Astrocyte (in vitro differentiated cells and primary cell): ENCODE measurements at regions not wholly inside any gene's neighbourhood (a gene's known extent, or its start where the extent isn't known, plus 50 kb on each side); places are given as distances from the start of the nearest gene placed in this dataset.

Experiments
- DNase-seq: peaks from one replicate; pipeline ENCODE4 v3.0.0-alpha.2; 2010; ENCODE audit warnings: low read depth
- FAIRE-seq: peaks from 2 replicates; lab custom pipeline; 2011; peaks lifted over from hg19 to GRCh38; lab: Jason Lieb, UNC
- H2AFZ ChIP-seq: 2 replicates; pipeline ENCODE4 v1.6.0; 2012; ENCODE audit warnings: low read depth, low read length, inconsistent platforms
- H3K27ac ChIP-seq: 2 replicates; pipeline ENCODE4 v1.5.1; 2011; ENCODE audit warnings: low read depth, low read length, inconsistent platforms
- H3K27me3 ChIP-seq: 2 replicates; pipeline ENCODE4 v1.6.0; 2011; ENCODE audit warnings: low read length, inconsistent platforms; ENCODE audit not compliant: insufficient read depth
- H3K36me3 ChIP-seq: 2 replicates; pipeline ENCODE4 v1.5.1; 2011; ENCODE audit warnings: low read length, inconsistent platforms; ENCODE audit not compliant: insufficient read depth
- H3K4me1 ChIP-seq: 2 replicates; pipeline ENCODE4 v1.5.1; 2011; ENCODE audit warnings: low read length, inconsistent platforms; ENCODE audit not compliant: insufficient read depth
- H3K4me2 ChIP-seq: 2 replicates; pipeline ENCODE4 v1.6.0; 2012; ENCODE audit warnings: low read length, inconsistent platforms
- H3K4me3 ChIP-seq: 2 replicates; pipeline ENCODE4 v1.5.1; 2011; ENCODE audit warnings: low read depth, mild to moderate bottlenecking, low read length, inconsistent platforms; ENCODE audit not compliant: insufficient read depth
- H3K79me2 ChIP-seq: 2 replicates; pipeline ENCODE4 v1.6.0; 2012; ENCODE audit warnings: mild to moderate bottlenecking, low read length, inconsistent platforms; ENCODE audit not compliant: insufficient read depth
- H3K9ac ChIP-seq: 2 replicates; pipeline ENCODE4 v1.6.0; 2012; ENCODE audit warnings: mild to moderate bottlenecking, low read length, inconsistent platforms
- H3K9me3 ChIP-seq: 2 replicates; pipeline ENCODE4 v1.5.1; 2012; ENCODE audit warnings: low read depth, mild to moderate bottlenecking, low read length, inconsistent platforms; ENCODE audit not compliant: insufficient read depth
- H4K20me1 ChIP-seq: 2 replicates; pipeline ENCODE4 v1.6.0; 2012; ENCODE audit warnings: low read length, inconsistent platforms; ENCODE audit not compliant: insufficient read depth
- H3K27ac Mint-ChIP-seq: one replicate; pipeline ENCODE4 v1.8.0; 2021; ENCODE audit warnings: mild to moderate bottlenecking, mixed read lengths; ENCODE audit not compliant: unreplicated experiment
- H3K27me3 Mint-ChIP-seq: one replicate; pipeline ENCODE4 v1.8.0; 2021; ENCODE audit warnings: low read depth, mixed read lengths; ENCODE audit not compliant: unreplicated experiment
- H3K36me3 Mint-ChIP-seq: one replicate; pipeline ENCODE4 v1.8.0; 2021; ENCODE audit warnings: low read depth, mixed read lengths; ENCODE audit not compliant: unreplicated experiment
- H3K4me1 Mint-ChIP-seq: one replicate; pipeline ENCODE4 v1.8.0; 2021; ENCODE audit warnings: low read depth, mixed read lengths; ENCODE audit not compliant: unreplicated experiment
- H3K4me3 Mint-ChIP-seq: one replicate; pipeline ENCODE4 v1.8.0; 2021; ENCODE audit warnings: mild to moderate bottlenecking, moderate library complexity, mixed read lengths; ENCODE audit not compliant: unreplicated experiment
- H3K9me3 Mint-ChIP-seq: one replicate; pipeline ENCODE4 v1.8.0; 2021; ENCODE audit warnings: mild to moderate bottlenecking, mixed read lengths; ENCODE audit not compliant: unreplicated experiment
- CTCF ChIP-seq: IDR thresholded peaks from 2 replicates; pipeline ENCODE4 v1.5.1; 2011; ENCODE audit warnings: low read depth, mild to moderate bottlenecking, inconsistent platforms, low read length, moderate library complexity; ENCODE audit not compliant: insufficient read depth
- EZH2 ChIP-seq: IDR thresholded peaks from 2 replicates; pipeline ENCODE4 v1.6.1; 2012; ENCODE audit warnings: mild to moderate bottlenecking, low read length, inconsistent platforms; ENCODE audit not compliant: insufficient read depth

GRCh38 chr4:33954759-33955158 lies 2289.6 kb downstream of the ARAP2 start:
- Histone ChIP-seq H3K9me3 (peaks cover 3% of the 10 kb centered on the region), H3K9ac (no peak overlapping the region), H3K4me3 (no peak overlapping the region), H3K4me1 (no peaks in the 10 kb centered on the region), H3K27ac (no peak overlapping the region), H4K20me1 (no peaks in the 10 kb centered on the region), H3K4me2 (no peak overlapping the region), H2AFZ (no peak overlapping the region), H3K27me3 (no peaks in the 10 kb centered on the region), H3K79me2 (no peaks in the 10 kb centered on the region), H3K36me3 (no peaks in the 10 kb centered on the region)
- Mint-ChIP-seq H3K4me1 (peaks cover 4% of the 10 kb centered on the region), H3K27ac (no peak overlapping the region), H3K27me3 (no peaks in the 10 kb centered on the region), H3K9me3 (peaks cover 2% of the 10 kb centered on the region), H3K36me3 (no peaks in the 10 kb centered on the region), H3K4me3 (no peak overlapping the region)
- FAIRE-seq (no peak), DNase-seq (no peak)
- TF ChIP-seq EZH2 (no peak), CTCF (no peak)

- Mint-ChIP-seq H3K36me3 (no peaks in the 10 kb centered on the region), H3K4me3 (no peak overlapping the region), H3K9me3 (peaks cover 2% of the 10 kb centered on the region), H3K27ac (no peak overlapping the region), H3K27me3 (no peaks in the 10 kb centered on the region), H3K4me1 (peaks cover 4% of the 10 kb centered on the region)
- H3K4me2 ChIP-seq: no peak overlapping the region
- FAIRE-seq: no peak
- H3K27me3 ChIP-seq: no peaks in the 10 kb centered on the region
- H3K9ac ChIP-seq: no peak overlapping the region
- peaks cover 5% of the 10 kb centered on the region for H3K4me1 ChIP-seq
- no peak overlapping the region for H3K4me3 ChIP-seq
- TF ChIP-seq CTCF (no peak), EZH2 (no peak)
- H2AFZ ChIP-seq: no peak overlapping the region
- no peaks in the 10 kb centered on the region for H3K36me3 ChIP-seq
- H3K79me2 ChIP-seq: no peaks in the 10 kb centered on the region
- DNase-seq: peak; percentile 66
- H3K27ac ChIP-seq: no peak overlapping the region
- H3K9me3 ChIP-seq: peaks cover 3% of the 10 kb centered on the region
- no peaks in the 10 kb centered on the region for H4K20me1 ChIP-seq
These were observed 2284.8 kb downstream of the ARAP2 start for GRCh38 chr4:33959519-33959918.

- TF ChIP-seq EZH2 (no peak), CTCF (no peak)
- no peak overlapping the region for H3K9ac ChIP-seq
- Mint-ChIP-seq H3K4me3 (no peak overlapping the region), H3K27ac (no peak overlapping the region), H3K4me1 (peaks cover 4% of the 10 kb centered on the region), H3K27me3 (no peaks in the 10 kb centered on the region), H3K36me3 (no peaks in the 10 kb centered on the region), H3K9me3 (peaks cover 2% of the 10 kb centered on the region)
- H3K4me2 ChIP-seq: no peak overlapping the region
- no peaks in the 10 kb centered on the region for H3K79me2 ChIP-seq
- H3K9me3 ChIP-seq: peaks cover 3% of the 10 kb centered on the region
- H2AFZ ChIP-seq: no peak overlapping the region
- H3K27ac ChIP-seq: no peak overlapping the region
- DNase-seq (peak; percentile 45), FAIRE-seq (no peak)
- H4K20me1 ChIP-seq: no peaks in the 10 kb centered on the region
- no peaks in the 10 kb centered on the region for H3K36me3 ChIP-seq
- H3K4me1 ChIP-seq: peaks cover 5% of the 10 kb centered on the region
- H3K4me3 ChIP-seq: no peak overlapping the region
- no peaks in the 10 kb centered on the region for H3K27me3 ChIP-seq
These were observed 2282.6 kb downstream of the ARAP2 start for GRCh38 chr4:33961761-33962160.
